H9 (cell line): ENCODE measurements at regions not wholly inside any gene's neighbourhood (a gene's known extent, or its start where the extent isn't known, plus 50 kb on each side); places are given as distances from the start of the nearest gene placed in this dataset.

Experiments used
- DNase-seq: peaks from one replicate; pipeline ENCODE4 v3.0.0-alpha.2; 2017
- H2AFZ ChIP-seq: one replicate; pipeline ENCODE4 v1.6.1; 2013; ENCODE audit warnings: mild to moderate bottlenecking, low read length, control low read depth, moderate library complexity
- H2AK5ac ChIP-seq: 2 replicates; pipeline ENCODE4 v1.6.1; 2013; ENCODE audit warnings: low read length, control low read depth, mixed read lengths; ENCODE audit not compliant: insufficient read length
- H2BK120ac ChIP-seq: one replicate; pipeline ENCODE4 v1.6.1; 2013; ENCODE audit warnings: low read depth, mild to moderate bottlenecking, low read length, control low read depth, inconsistent platforms; ENCODE audit not compliant: poor library complexity, severe bottlenecking
- H2BK12ac ChIP-seq: 2 replicates; pipeline ENCODE4 v1.6.1; 2013; ENCODE audit warnings: low read length, control low read depth, mixed read lengths, low read depth; ENCODE audit not compliant: insufficient read length
- H2BK15ac ChIP-seq: 2 replicates; pipeline ENCODE4 v1.6.1; 2013; ENCODE audit warnings: low read depth, low read length, control low read depth
- H2BK20ac ChIP-seq: one replicate; pipeline ENCODE4 v1.6.1; 2013; ENCODE audit warnings: low read depth, mild to moderate bottlenecking, low read length, control low read depth, inconsistent platforms; ENCODE audit not compliant: poor library complexity, severe bottlenecking
- H2BK5ac ChIP-seq: 2 replicates; pipeline ENCODE4 v1.6.1; 2013; ENCODE audit warnings: low read length, control low read depth, mixed read lengths; ENCODE audit not compliant: insufficient read length
- H3K14ac ChIP-seq: 2 replicates; pipeline ENCODE4 v1.6.1; 2013; ENCODE audit warnings: low read length, control low read depth; ENCODE audit not compliant: insufficient read depth
- H3K18ac ChIP-seq: 2 replicates; pipeline ENCODE4 v1.6.1; 2013; ENCODE audit warnings: low read depth, mild to moderate bottlenecking, mixed read lengths, low read length, control low read depth; ENCODE audit not compliant: insufficient read length
- H3K23ac ChIP-seq: 2 replicates; pipeline ENCODE4 v1.6.1; 2013; ENCODE audit warnings: low read length, control low read depth, mixed read lengths, low read depth; ENCODE audit not compliant: insufficient read length
- H3K23me2 ChIP-seq: 2 replicates; pipeline ENCODE4 v1.6.1; 2013; ENCODE audit warnings: low read depth, mild to moderate bottlenecking, mixed read lengths, low read length, control low read depth; ENCODE audit not compliant: insufficient read length, poor library complexity, severe bottlenecking
- H3K27ac ChIP-seq: 2 replicates; pipeline ENCODE4 v1.5.1; 2013; ENCODE audit warnings: low read length, control low read depth, mixed read lengths, low read depth; ENCODE audit not compliant: insufficient read length
- H3K27me3 ChIP-seq: 2 replicates; pipeline ENCODE4 v1.6.1; 2013; ENCODE audit warnings: low read length, control low read depth, inconsistent platforms; ENCODE audit not compliant: insufficient read depth
- H3K4ac ChIP-seq: 2 replicates; pipeline ENCODE4 v1.6.1; 2013; ENCODE audit warnings: low read depth, mild to moderate bottlenecking, control low read depth, inconsistent platforms, low read length, moderate library complexity
- H3K4me1 ChIP-seq: 2 replicates; pipeline ENCODE4 v1.6.1; 2013; ENCODE audit warnings: low read length, control low read depth, inconsistent platforms; ENCODE audit not compliant: insufficient read depth
- H3K4me2 ChIP-seq: 2 replicates; pipeline ENCODE4 v1.6.1; 2013; ENCODE audit warnings: low read length, control low read depth, mixed read lengths; ENCODE audit not compliant: insufficient read length, insufficient read depth
- H3K56ac ChIP-seq: 2 replicates; pipeline ENCODE4 v1.6.1; 2013; ENCODE audit warnings: low read depth, mild to moderate bottlenecking, mixed read lengths, low read length, control low read depth; ENCODE audit not compliant: insufficient read length
- H3K79me1 ChIP-seq: 2 replicates; pipeline ENCODE4 v1.6.1; 2013; ENCODE audit warnings: low read depth, mild to moderate bottlenecking, moderate library complexity, low read length, control low read depth, inconsistent platforms; ENCODE audit not compliant: insufficient read depth, poor library complexity, severe bottlenecking
- H3K79me2 ChIP-seq: 2 replicates; pipeline ENCODE4 v1.6.1; 2013; ENCODE audit warnings: low read length, control low read depth, inconsistent platforms; ENCODE audit not compliant: insufficient read depth
- H3K9ac ChIP-seq: 2 replicates; pipeline ENCODE4 v1.6.1; 2013; ENCODE audit warnings: low read length, control low read depth, mixed read lengths; ENCODE audit not compliant: insufficient read length; ENCODE audit errors: extremely low read depth
- H3K9me3 ChIP-seq: one replicate; pipeline ENCODE4 v1.6.1; 2013; ENCODE audit warnings: low read depth, low read length, inconsistent platforms; ENCODE audit not compliant: control insufficient read depth
- H3T11ph ChIP-seq: one replicate; pipeline ENCODE4 v1.6.1; 2013; ENCODE audit warnings: mild to moderate bottlenecking, low read length, control low read depth, inconsistent platforms
- H4K20me1 ChIP-seq: one replicate; pipeline ENCODE4 v1.6.1; 2013; ENCODE audit not compliant: control insufficient read depth, insufficient read length, insufficient read depth
- H4K5ac ChIP-seq: 2 replicates; pipeline ENCODE4 v1.6.1; 2013; ENCODE audit warnings: low read depth, mild to moderate bottlenecking, mixed read lengths, low read length, control low read depth; ENCODE audit not compliant: insufficient read length
- H4K8ac ChIP-seq: replicated peaks from 2 replicates; pipeline ENCODE4 v1.6.1; 2013; ENCODE audit warnings: low read length, control low read depth, mixed read lengths, low read depth; ENCODE audit not compliant: insufficient read length
- H4K91ac ChIP-seq: 2 replicates; pipeline ENCODE4 v1.6.1; 2013; ENCODE audit warnings: low read depth, mild to moderate bottlenecking, moderate library complexity, mixed read lengths, low read length, control low read depth; ENCODE audit not compliant: insufficient read length
- H3K27ac Mint-ChIP-seq, 3 experiments: 2 replicates in 2 of 3; 3 replicates in 1 of 3; pipeline ENCODE4 v1.8.0; 2020 to 2021; ENCODE audit warnings: mixed read lengths in 3 of 3, mild to moderate bottlenecking in 1 of 3, moderate library complexity in 1 of 3
- H3K27me3 Mint-ChIP-seq: 2 replicates; pipeline ENCODE4 v1.8.0; 2021; ENCODE audit warnings: low read depth, mild to moderate bottlenecking, moderate library complexity, mixed read lengths
- H3K36me3 Mint-ChIP-seq, 3 experiments: 2 replicates in 2 of 3; 3 replicates in 1 of 3; pipeline ENCODE4 v1.8.0; 2020 to 2021; ENCODE audit warnings: low read depth in 3 of 3, mixed read lengths in 3 of 3; ENCODE audit not compliant: insufficient read depth in 1 of 3
- H3K4me1 Mint-ChIP-seq, 2 experiments: 2 replicates each; pipeline ENCODE4 v1.8.0; 2020; ENCODE audit warnings: mixed read lengths in 2 of 2
- H3K4me3 Mint-ChIP-seq, 2 experiments: 2 replicates in 1 of 2; 3 replicates in 1 of 2; pipeline ENCODE4 v1.8.0; 2020 to 2021; ENCODE audit warnings: mild to moderate bottlenecking in 2 of 2, mixed read lengths in 2 of 2, moderate library complexity in 1 of 2
- H3K9me3 Mint-ChIP-seq, 2 experiments: 2 replicates in 1 of 2; 3 replicates in 1 of 2; pipeline ENCODE4 v1.8.0; 2020; ENCODE audit warnings: mild to moderate bottlenecking in 2 of 2, mixed read lengths in 2 of 2, moderate library complexity in 1 of 2
- CTCF ChIP-seq: fragments of 200-600 bp; sonication (generic); conservative IDR thresholded peaks from 3 replicates; pipeline ENCODE4 v1.8.0; 2021; ENCODE audit warnings: antibody characterized with exemption, mild to moderate bottlenecking
- WGBS: extraction: QIAGEN DNeasy Blood & Tissue Kit; methylation state at CpG from one replicate; pipeline ENCODE4 v1.1.7; 2013; ENCODE audit warnings: missing lambda C conversion rate, low lambda C conversion rate, mixed read lengths; ENCODE audit not compliant: insufficient read length; ENCODE audit errors: extremely low coverage; 5-methylcytosine and 5-hydroxymethylcytosine counted together

GRCh38 chr7:47634273-47634672 lies 52.4 kb upstream of the TNS3 start:
- H3K23me2 ChIP-seq = no peaks in the 10 kb centered on the region
- no peak overlapping the region for H3K56ac ChIP-seq
- H3K14ac ChIP-seq = no peak overlapping the region
- H4K5ac ChIP-seq = no peak overlapping the region
- H3K27ac ChIP-seq = no peak overlapping the region
- H3K4me1 Mint-ChIP-seq = peaks cover 24 to 35% of the 10 kb centered on the region in 2 experiments
- no peak overlapping the region for H4K8ac ChIP-seq
- no peak overlapping the region for H2BK120ac ChIP-seq
- no peak overlapping the region for H3T11ph ChIP-seq
- H2BK12ac ChIP-seq = no peak overlapping the region
- no peak overlapping the region for H3K4me3 Mint-ChIP-seq
- peaks cover 0 to under 1% (median 0%) of the 10 kb centered on the region in 3 experiments; a peak in 1 of 7 replicates for H3K36me3 Mint-ChIP-seq
- no peaks in the 10 kb centered on the region for H3K79me2 ChIP-seq
- H2AK5ac ChIP-seq = no peak overlapping the region
- no peak overlapping the region for H3K9ac ChIP-seq
- no peak for DNase-seq
- H2BK5ac ChIP-seq = no peak overlapping the region
- no peak overlapping the region for H3K4me2 ChIP-seq
- H3K27me3 ChIP-seq = no peaks in the 10 kb centered on the region
- H4K91ac ChIP-seq = no peak overlapping the region
- WGBS = no CpG with 5 or more reads among the region's 2 CpGs
- H3K4ac ChIP-seq = no peak overlapping the region
- no peak for TF ChIP-seq CTCF
- H3K9me3 ChIP-seq = no peaks in the 10 kb centered on the region
- H4K20me1 ChIP-seq = no peaks in the 10 kb centered on the region
- no peaks in the 10 kb centered on the region for H3K4me1 ChIP-seq
- H3K79me1 ChIP-seq = no peaks in the 10 kb centered on the region
- H3K9me3 Mint-ChIP-seq = peaks cover 0 to 3% of the 10 kb centered on the region in 2 experiments; a peak in 1 of 5 replicates
- no peak overlapping the region for H2BK15ac ChIP-seq
- H2BK20ac ChIP-seq = no peak overlapping the region
- no peak overlapping the region; a peak in 1 of 7 replicates for H3K27ac Mint-ChIP-seq
- no peak overlapping the region for H2AFZ ChIP-seq
- no peak overlapping the region for H3K23ac ChIP-seq
- H3K18ac ChIP-seq = no peak overlapping the region
- peaks cover 26% of the 10 kb centered on the region for H3K27me3 Mint-ChIP-seq
